ENCODE measurements at regions not wholly inside any gene's neighbourhood (a gene's known extent, or its start where the extent isn't known, plus 50 kb on each side); places are given as distances from the start of the nearest gene placed in this dataset.
A peak's percentile ranks its signal among the peaks of the same experiment; 100 is the strongest.

DNA sequence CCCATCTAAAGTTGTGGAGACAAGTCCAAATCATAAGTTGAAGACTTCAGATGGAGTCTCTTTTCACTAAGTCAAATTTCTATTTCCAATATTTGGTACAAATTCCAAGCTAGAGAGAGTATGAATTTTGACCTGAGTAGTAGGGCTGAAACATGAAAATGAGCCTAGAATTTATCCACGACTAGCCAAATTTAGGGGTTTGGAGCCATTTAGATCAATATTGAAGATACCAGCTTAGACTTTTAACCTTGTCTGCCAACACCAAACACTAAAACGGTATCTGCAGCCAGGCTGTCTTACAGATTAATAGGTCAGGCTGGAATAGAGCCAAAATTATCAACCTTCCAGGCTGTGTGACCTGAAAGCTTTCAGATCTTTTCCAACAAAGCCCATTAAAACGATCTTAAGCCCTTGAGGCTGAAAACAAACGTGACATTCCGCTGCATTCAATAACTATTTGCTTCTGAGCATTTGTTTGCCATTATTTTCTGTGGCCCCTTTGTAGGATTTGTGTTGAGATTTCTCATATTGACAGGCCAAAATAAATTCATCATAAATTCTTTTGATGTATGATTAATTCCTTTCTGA lies 268.7 kb upstream of the DKK2 start:
- no peak for DNase-seq (ENCODE audit: low read depth in 2 of 2)
- Histone ChIP-seq H4K20me1 (ENCODE audit: control insufficient read depth, extremely low read depth, insufficient read depth, low read length) (no peaks in the 10 kb centered on the region), H3K27ac (ENCODE audit: insufficient read depth, low read length) (no peak overlapping the region), H3K4me3 (replicated peaks in 1 of 4; ENCODE audit: control extremely low read depth in 1 of 4, insufficient read depth in 1 of 4, low read depth in 3 of 4, low read length in 4 of 4) (no peak overlapping the region), H3K9ac (ENCODE audit: insufficient read depth, low read length) (no peak overlapping the region), H2AFZ (ENCODE audit: low read length) (no peak overlapping the region), H3K9me3 (ENCODE audit: control insufficient read depth, insufficient read depth, low read depth, low read length) (no peaks in the 10 kb centered on the region), H3K4me1 (ENCODE audit: control insufficient read depth, extremely low read depth, insufficient read depth, low read length) (no peaks in the 10 kb centered on the region), H3K27me3 (ENCODE audit: control insufficient read depth, insufficient read depth, low read length) (no peaks in the 10 kb centered on the region), H3K79me2 (ENCODE audit: control insufficient read depth, insufficient read depth, low read length) (no peaks in the 10 kb centered on the region), H3K4me2 (ENCODE audit: extremely low read depth, insufficient read depth, low read length) (no peak overlapping the region), H3K36me3 (ENCODE audit: control insufficient read depth, insufficient read depth, low read length) (no peaks in the 10 kb centered on the region)
- no peak for TF ChIP-seq CTCF (conservative IDR thresholded peaks at IDR 0.05 in 1 of 2, IDR thresholded peaks at IDR 0.05 in 1 of 2; ENCODE audit: low read depth in 1 of 2, low read length in 2 of 2)
- TF ChIP-seq EZH2 (IDR thresholded peaks at IDR 0.05; ENCODE audit: low read length, missing control alignments), result no peak

DNA sequence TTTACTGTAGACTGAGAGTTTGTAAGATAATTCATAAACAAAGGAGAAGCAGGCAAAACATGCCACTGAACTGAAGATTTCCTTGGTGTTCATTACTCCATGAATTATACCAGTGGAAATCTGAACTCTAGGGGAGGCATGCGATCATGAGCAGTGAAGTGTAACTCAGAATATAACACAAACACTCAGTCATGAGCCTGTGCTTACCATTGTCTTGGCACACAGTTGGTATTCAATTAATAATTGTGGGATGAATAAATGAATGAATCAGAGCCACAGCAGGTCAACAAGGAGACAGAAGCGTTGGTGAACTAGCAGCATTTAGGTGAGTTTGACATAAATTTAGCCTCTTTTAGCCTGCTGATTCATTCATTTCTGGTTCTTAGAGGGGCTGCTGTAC lies 263.5 kb upstream of the DKK2 start:
- no peaks in the 10 kb centered on the region for H3K36me3 ChIP-seq (ENCODE audit: control insufficient read depth, insufficient read depth, low read length)
- no peaks in the 10 kb centered on the region for H3K4me1 ChIP-seq (ENCODE audit: control insufficient read depth, extremely low read depth, insufficient read depth, low read length)
- no peaks in the 10 kb centered on the region for H4K20me1 ChIP-seq (ENCODE audit: control insufficient read depth, extremely low read depth, insufficient read depth, low read length)
- H3K9ac ChIP-seq (ENCODE audit: insufficient read depth, low read length), result no peak overlapping the region
- H3K79me2 ChIP-seq (ENCODE audit: control insufficient read depth, insufficient read depth, low read length), result no peaks in the 10 kb centered on the region
- peak in 1 of 2 donors; percentile 83 for DNase-seq (ENCODE audit: low read depth in 2 of 2)
- no peak overlapping the region for H3K4me2 ChIP-seq (ENCODE audit: extremely low read depth, insufficient read depth, low read length)
- no peak overlapping the region for H2AFZ ChIP-seq (ENCODE audit: low read length)
- H3K9me3 ChIP-seq (ENCODE audit: control insufficient read depth, insufficient read depth, low read depth, low read length), result no peaks in the 10 kb centered on the region
- TF ChIP-seq CTCF (conservative IDR thresholded peaks at IDR 0.05 in 1 of 2, IDR thresholded peaks at IDR 0.05 in 1 of 2; ENCODE audit: low read depth in 1 of 2, low read length in 2 of 2) (no peak), EZH2 (IDR thresholded peaks at IDR 0.05; ENCODE audit: low read length, missing control alignments) (no peak)
- no peak overlapping the region for H3K27ac ChIP-seq (ENCODE audit: insufficient read depth, low read length)
- no peak overlapping the region for H3K4me3 ChIP-seq (replicated peaks in 1 of 4; ENCODE audit: control extremely low read depth in 1 of 4, insufficient read depth in 1 of 4, low read depth in 3 of 4, low read length in 4 of 4)
- no peaks in the 10 kb centered on the region for H3K27me3 ChIP-seq (ENCODE audit: control insufficient read depth, insufficient read depth, low read length)

GRCh38 chr4:107292979-107293378 lies 256.9 kb upstream of the DKK2 start:
- Histone ChIP-seq H4K20me1 (ENCODE audit: control insufficient read depth, extremely low read depth, insufficient read depth, low read length) (no peaks in the 10 kb centered on the region), H3K4me3 (replicated peaks in 1 of 4; ENCODE audit: control extremely low read depth in 1 of 4, insufficient read depth in 1 of 4, low read depth in 3 of 4, low read length in 4 of 4) (no peak overlapping the region), H3K36me3 (ENCODE audit: control insufficient read depth, insufficient read depth, low read length) (no peaks in the 10 kb centered on the region), H3K27ac (ENCODE audit: insufficient read depth, low read length) (no peak overlapping the region), H3K4me1 (ENCODE audit: control insufficient read depth, extremely low read depth, insufficient read depth, low read length) (no peaks in the 10 kb centered on the region), H3K27me3 (ENCODE audit: control insufficient read depth, insufficient read depth, low read length) (no peaks in the 10 kb centered on the region), H3K4me2 (ENCODE audit: extremely low read depth, insufficient read depth, low read length) (no peak overlapping the region), H3K9ac (ENCODE audit: insufficient read depth, low read length) (no peak overlapping the region), H2AFZ (ENCODE audit: low read length) (no peak overlapping the region), H3K79me2 (ENCODE audit: control insufficient read depth, insufficient read depth, low read length) (no peaks in the 10 kb centered on the region), H3K9me3 (ENCODE audit: control insufficient read depth, insufficient read depth, low read depth, low read length) (no peaks in the 10 kb centered on the region)
- TF ChIP-seq CTCF (conservative IDR thresholded peaks at IDR 0.05 in 1 of 2, IDR thresholded peaks at IDR 0.05 in 1 of 2; ENCODE audit: low read depth in 1 of 2, low read length in 2 of 2) (no peak), EZH2 (IDR thresholded peaks at IDR 0.05; ENCODE audit: low read length, missing control alignments) (no peak)
- no peak for DNase-seq (ENCODE audit: low read depth in 2 of 2)
